SU-DHL-6 (cell line): ENCODE measurements at regions not wholly inside any gene's neighbourhood (a gene's known extent, or its start where the extent isn't known, plus 50 kb on each side); places are given as distances from the start of the nearest gene placed in this dataset.

Experiments
- H2AFZ ChIP-seq: fragments of 200-600 bp; sonication (generic); 2 replicates; pipeline ENCODE4 v1.6.1; 2014; ENCODE audit warnings: low read depth, mild to moderate bottlenecking, moderate library complexity, mixed read lengths, antibody characterized with exemption, low read length; ENCODE audit not compliant: severe bottlenecking
- H3F3A ChIP-seq: fragments of 200-600 bp; shearing (Covaris generic); 2 replicates; pipeline ENCODE4 v1.6.0; 2016; ENCODE audit warnings: antibody characterized with exemption, mild to moderate bottlenecking; ENCODE audit not compliant: insufficient read depth
- H3K27ac ChIP-seq: fragments of 200-600 bp; sonication (generic); 2 replicates; pipeline ENCODE4 v1.5.1; 2016; ENCODE audit warnings: low read depth, mild to moderate bottlenecking, low read length, moderate library complexity, mixed read lengths
- H3K27me3 ChIP-seq: fragments of 200-600 bp; sonication (generic), shearing (Covaris generic); 2 replicates; pipeline ENCODE4 v1.6.0; 2014; ENCODE audit warnings: mild to moderate bottlenecking, low read length
- H3K36me3 ChIP-seq: fragments of 200-600 bp; sonication (generic); 2 replicates; pipeline ENCODE4 v1.6.1; 2014; ENCODE audit warnings: mild to moderate bottlenecking, low read length, mixed read lengths
- H3K4me2 ChIP-seq: fragments of 300-600, 200-600 bp; shearing (Covaris generic), sonication (generic); 2 replicates; pipeline ENCODE4 v1.6.0; 2014; ENCODE audit warnings: low read length, low read depth, mild to moderate bottlenecking; ENCODE audit not compliant: poor library complexity, severe bottlenecking
- H3K4me3 ChIP-seq: fragments of 200-600 bp; sonication (generic); 2 replicates; pipeline ENCODE4 v1.5.1; 2014; ENCODE audit warnings: antibody characterized with exemption, low read length, mild to moderate bottlenecking, mixed read lengths; ENCODE audit not compliant: insufficient read depth, poor library complexity, severe bottlenecking
- H3K79me2 ChIP-seq: fragments of 200-600 bp; sonication (generic); 2 replicates; pipeline ENCODE4 v1.6.1; 2014; ENCODE audit warnings: mild to moderate bottlenecking, low read length, moderate library complexity; ENCODE audit not compliant: insufficient read depth
- H3K9ac ChIP-seq: fragments of 200-600 bp; sonication (generic); 2 replicates; pipeline ENCODE4 v1.7.0; 2014; ENCODE audit warnings: mild to moderate bottlenecking, low read length
- H3K9me2 ChIP-seq: fragments of 200-600 bp; sonication (generic); replicated peaks from 2 replicates; pipeline ENCODE4 v1.6.1; 2014; ENCODE audit warnings: low read length; ENCODE audit not compliant: insufficient read depth
- H3K9me3 ChIP-seq: fragments of 200-600 bp; sonication (generic); 2 replicates; pipeline ENCODE4 v1.6.1; 2014; ENCODE audit warnings: low read length, mixed read lengths; ENCODE audit not compliant: insufficient read depth
- H4K20me1 ChIP-seq: fragments of 200-600 bp; sonication (generic); 2 replicates; pipeline ENCODE4 v1.6.1; 2014; ENCODE audit warnings: low read depth, mild to moderate bottlenecking, antibody characterized with exemption, low read length, moderate library complexity, mixed read lengths
- CTCF ChIP-seq: fragments of 200-600 bp; sonication (generic); IDR thresholded peaks from one replicate; pipeline ENCODE4 v1.5.1; 2017; ENCODE audit warnings: antibody characterized with exemption, mild to moderate bottlenecking, low read length, moderate library complexity; ENCODE audit not compliant: insufficient read depth, poor library complexity, severe bottlenecking
- EZH2phosphoT487 ChIP-seq: fragments of 200-600 bp; sonication (generic), shearing (Covaris generic); conservative IDR thresholded peaks from 2 replicates; pipeline ENCODE4 v1.6.1; 2018; ENCODE audit warnings: mild to moderate bottlenecking, antibody characterized with exemption, low read length, moderate library complexity, mixed read lengths

- no peaks in the 10 kb centered on the region for H3K9me3 ChIP-seq
- H3K9ac ChIP-seq, result no peak overlapping the region
- H3K9me2 ChIP-seq, result no peaks in the 10 kb centered on the region
- no peak overlapping the region for H3K27ac ChIP-seq
- H3F3A ChIP-seq, result no peaks in the 10 kb centered on the region
- H2AFZ ChIP-seq, result no peak overlapping the region
- H3K79me2 ChIP-seq, result no peaks in the 10 kb centered on the region
- H3K36me3 ChIP-seq, result no peaks in the 10 kb centered on the region
- no peak overlapping the region for H3K4me3 ChIP-seq
- no peaks in the 10 kb centered on the region for H3K27me3 ChIP-seq
- H4K20me1 ChIP-seq, result no peaks in the 10 kb centered on the region
- TF ChIP-seq EZH2phosphoT487, result no peak
- no peak for TF ChIP-seq CTCF
- no peak overlapping the region for H3K4me2 ChIP-seq
These were observed 108.1 kb upstream of the COG2 start for GRCh38 chr1:230534224-230534623.

- Histone ChIP-seq H3K27ac (no peak overlapping the region), H3F3A (no peaks in the 10 kb centered on the region), H3K9me2 (no peaks in the 10 kb centered on the region), H3K9ac (no peak overlapping the region), H3K27me3 (no peaks in the 10 kb centered on the region), H2AFZ (no peak overlapping the region), H3K36me3 (no peaks in the 10 kb centered on the region), H3K4me3 (no peak overlapping the region), H3K9me3 (no peaks in the 10 kb centered on the region), H3K4me2 (no peak overlapping the region), H4K20me1 (no peaks in the 10 kb centered on the region), H3K79me2 (no peaks in the 10 kb centered on the region)
- TF ChIP-seq CTCF, result no peak
- no peak for TF ChIP-seq EZH2phosphoT487
These were observed 105.0 kb upstream of the PGBD5 start for GRCh38 chr1:230531103-230531502.

- no peak overlapping the region for H3K27ac ChIP-seq
- H3K9ac ChIP-seq, result no peak overlapping the region
- H3K79me2 ChIP-seq, result no peaks in the 10 kb centered on the region
- no peak overlapping the region for H2AFZ ChIP-seq
- H3F3A ChIP-seq, result no peaks in the 10 kb centered on the region
- no peaks in the 10 kb centered on the region for H3K36me3 ChIP-seq
- no peaks in the 10 kb centered on the region for H3K27me3 ChIP-seq
- no peaks in the 10 kb centered on the region for H3K9me3 ChIP-seq
- H3K9me2 ChIP-seq, result no peaks in the 10 kb centered on the region
- H3K4me2 ChIP-seq, result no peak overlapping the region
- H4K20me1 ChIP-seq, result no peaks in the 10 kb centered on the region
- no peak for TF ChIP-seq CTCF
- TF ChIP-seq EZH2phosphoT487, result no peak
- H3K4me3 ChIP-seq, result no peak overlapping the region
These were observed 93.1 kb upstream of the PGBD5 start for GRCh38 chr1:230519246-230519645.

GRCh38 chr1:230518511-230518910 is 92.4 kb upstream of the PGBD5 start:
- Histone ChIP-seq H4K20me1 (no peaks in the 10 kb centered on the region), H3K9me2 (no peaks in the 10 kb centered on the region), H3F3A (no peaks in the 10 kb centered on the region), H3K27ac (no peak overlapping the region), H2AFZ (no peak overlapping the region), H3K4me2 (no peak overlapping the region), H3K4me3 (no peak overlapping the region), H3K36me3 (no peaks in the 10 kb centered on the region), H3K79me2 (no peaks in the 10 kb centered on the region), H3K9me3 (no peaks in the 10 kb centered on the region), H3K9ac (no peak overlapping the region), H3K27me3 (no peaks in the 10 kb centered on the region)
- no peak for TF ChIP-seq CTCF
- TF ChIP-seq EZH2phosphoT487, result no peak
